Adrenal gland (tissue), 9 donors: ENCODE measurements at regions not wholly inside any gene's neighbourhood (a gene's known extent, or its start where the extent isn't known, plus 50 kb on each side); places are given as distances from the start of the nearest gene placed in this dataset.

Source experiments
- DNase-seq, 7 donors: peaks; one replicate each; pipeline ENCODE4 v3.0.0-alpha.2; 2019 to 2020
- H3K27ac ChIP-seq, 5 donors: fragments of 200-600 bp; sonication (generic) in 4 of 5; 1 replicate in 3 of 5; 2 replicates in 2 of 5; pipeline versions ENCODE4 v1.5.1 to v1.8.0; 2016 to 2020; ENCODE audit warnings: mild to moderate bottlenecking in 1 of 5
- H3K27me3 ChIP-seq: fragments of 200-600 bp; 2 replicates; pipeline ENCODE4 v1.8.0; 2021
- H3K36me3 ChIP-seq, 2 donors: fragments of 200-600 bp; replicated peaks in 1 of 2; 1 replicate in 1 of 2; 2 replicates in 1 of 2; pipeline versions ENCODE4 v1.5.1 to v1.8.0; 2018 to 2022
- H3K4me1 ChIP-seq, 2 donors: fragments of 200-600 bp; replicated peaks in 1 of 2; 1 replicate in 1 of 2; 2 replicates in 1 of 2; pipeline versions ENCODE4 v1.5.1 to v1.8.0; 2018 to 2021
- H3K4me3 ChIP-seq, 4 donors: fragments of 200-600 bp; sonication (generic) in 3 of 4; one replicate each; pipeline ENCODE4 v1.5.1; 2016 to 2018
- H3K9me3 ChIP-seq, 3 donors: fragments of 200-600 bp; sonication (generic) in 1 of 3; replicated peaks in 1 of 3; 1 replicate in 2 of 3; 2 replicates in 1 of 3; pipeline versions ENCODE4 v1.5.1 to v1.8.0; 2016 to 2021
- POLR2A ChIP-seq, 2 donors: fragments of 450-650 bp; IDR thresholded peaks; one replicate each; pipeline ENCODE4 v1.6.1; 2017; ENCODE audit warnings: antibody characterized with exemption in 2 of 2, mild to moderate bottlenecking in 2 of 2, moderate library complexity in 1 of 2
- WGBS, 4 donors: extraction: QIAGEN DNeasy Blood & Tissue Kit in 2 of 4; methylation state at CpG; one replicate each; pipeline versions ENCODE4 v1.1.5 to v1.1.7; 2013 to 2017; 5-methylcytosine and 5-hydroxymethylcytosine counted together
- intact Hi-C, 2 donors: fragments of 100-400 bp; cut with DNase I; formaldehyde crosslinking; loops; one replicate each; pipeline versions ENCODE4 v1.14.1 to v1.15.0; 2022 to 2023
- TF ChIP-seq, protein P1 (sequence below), 6 experiments: fragments of 450-650 bp in 4 of 6; fragments of 200-600 bp in 2 of 6; sonication (generic) in 1 of 6; IDR thresholded peaks; 1 replicate in 5 of 6; 2 replicates in 1 of 6; pipeline versions ENCODE4 v1.5.1 to v1.8.0; 2016 to 2021; ENCODE audit warnings: antibody characterized with exemption in 6 of 6, mild to moderate bottlenecking in 2 of 6, moderate library complexity in 1 of 6
- donor health status: healthy with polysubstance abuse.
- donor health status: Bipolar disorder and iron deficiency.
- donor health status: DM: yes; HTN: yes; CAD: no.
- donor health status: DM: no; HTN: no; CAD: no.
- donor health status: DM: no; HTN: no; CAD: no.

DNA sequence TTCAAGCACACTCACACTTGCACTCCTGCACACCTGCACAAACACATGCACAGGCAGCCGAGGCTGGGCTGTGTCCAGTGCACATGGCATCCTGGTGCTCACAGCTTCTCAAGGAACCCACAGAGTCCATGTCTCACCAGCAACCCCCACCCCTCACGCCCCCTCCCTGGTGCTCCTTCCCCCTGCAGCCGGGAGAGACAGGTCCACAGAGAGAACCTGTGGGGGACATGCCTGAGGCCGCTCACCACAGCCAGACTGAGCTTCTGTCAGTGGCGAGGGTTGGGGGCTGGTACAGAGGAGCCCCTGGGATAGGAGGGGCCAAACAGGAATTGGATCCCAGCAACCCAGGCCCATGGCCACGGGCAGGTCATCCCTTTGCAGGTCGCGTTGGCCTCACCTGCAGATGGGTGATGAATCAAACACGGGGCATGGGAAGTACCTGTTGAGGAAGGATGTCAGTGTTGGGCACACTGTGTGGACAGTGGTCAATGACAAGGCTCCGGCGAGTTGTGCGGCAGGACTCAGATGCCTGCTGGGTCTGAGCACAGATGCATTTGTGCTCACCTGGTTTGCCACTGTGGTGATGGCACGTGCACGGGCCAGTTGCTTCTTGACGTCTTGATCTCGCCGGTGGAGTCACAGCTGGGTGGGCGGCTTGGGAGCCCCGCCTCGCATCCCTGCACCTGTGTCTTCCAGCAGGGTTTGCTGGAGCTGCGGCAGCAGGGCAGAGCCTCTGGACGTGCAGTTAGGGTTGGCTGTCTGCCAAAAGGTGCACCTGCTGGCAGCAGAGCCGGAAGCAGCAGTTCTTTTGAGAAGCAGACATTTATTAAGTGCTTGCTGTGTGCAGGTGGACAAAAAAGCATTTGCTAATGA is 113.0 kb downstream of the ERMARD start:
- 77 to 83% (median 80%) methylated on average over 12 to 23 of the region's 23 CpGs for WGBS, 4 donors
- H3K36me3 ChIP-seq, result no peaks in the 10 kb centered on the region
- no peaks in the 10 kb centered on the region for H3K27me3 ChIP-seq
- no peaks in the 10 kb centered on the region for H3K4me1 ChIP-seq
- peak in 2 of 7 donors; percentile 11 to 29 for DNase-seq
- H3K4me3 ChIP-seq, result no peak overlapping the region
- intact Hi-C loops, result no loop called here
- no peak overlapping the region for H3K27ac ChIP-seq
- no peaks in the 10 kb centered on the region for H3K9me3 ChIP-seq
- TF ChIP-seq POLR2A (IDR thresholded peaks at IDR 0.05), result no peak

GRCh38 chr6:169863710-169864109 is 112.3 kb downstream of the ERMARD start:
- WGBS, 4 donors, result 84 to 90% (median 87%) methylated on average over 3 of the region's 3 CpGs
- H3K9me3 ChIP-seq, result no peaks in the 10 kb centered on the region
- intact Hi-C loops, result no loop called here
- no peak for TF ChIP-seq POLR2A (IDR thresholded peaks at IDR 0.05)
- TF ChIP-seq, protein P1, sequence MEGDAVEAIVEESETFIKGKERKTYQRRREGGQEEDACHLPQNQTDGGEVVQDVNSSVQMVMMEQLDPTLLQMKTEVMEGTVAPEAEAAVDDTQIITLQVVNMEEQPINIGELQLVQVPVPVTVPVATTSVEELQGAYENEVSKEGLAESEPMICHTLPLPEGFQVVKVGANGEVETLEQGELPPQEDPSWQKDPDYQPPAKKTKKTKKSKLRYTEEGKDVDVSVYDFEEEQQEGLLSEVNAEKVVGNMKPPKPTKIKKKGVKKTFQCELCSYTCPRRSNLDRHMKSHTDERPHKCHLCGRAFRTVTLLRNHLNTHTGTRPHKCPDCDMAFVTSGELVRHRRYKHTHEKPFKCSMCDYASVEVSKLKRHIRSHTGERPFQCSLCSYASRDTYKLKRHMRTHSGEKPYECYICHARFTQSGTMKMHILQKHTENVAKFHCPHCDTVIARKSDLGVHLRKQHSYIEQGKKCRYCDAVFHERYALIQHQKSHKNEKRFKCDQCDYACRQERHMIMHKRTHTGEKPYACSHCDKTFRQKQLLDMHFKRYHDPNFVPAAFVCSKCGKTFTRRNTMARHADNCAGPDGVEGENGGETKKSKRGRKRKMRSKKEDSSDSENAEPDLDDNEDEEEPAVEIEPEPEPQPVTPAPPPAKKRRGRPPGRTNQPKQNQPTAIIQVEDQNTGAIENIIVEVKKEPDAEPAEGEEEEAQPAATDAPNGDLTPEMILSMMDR (IDR thresholded peaks at IDR 0.05), result no peak
- no peak overlapping the region for H3K27ac ChIP-seq
- no peaks in the 10 kb centered on the region for H3K4me1 ChIP-seq
- H3K4me3 ChIP-seq, result no peak overlapping the region
- no peaks in the 10 kb centered on the region for H3K36me3 ChIP-seq
- no peaks in the 10 kb centered on the region for H3K27me3 ChIP-seq
- DNase-seq, result peak in 1 of 7 donors; percentile 5

DNA sequence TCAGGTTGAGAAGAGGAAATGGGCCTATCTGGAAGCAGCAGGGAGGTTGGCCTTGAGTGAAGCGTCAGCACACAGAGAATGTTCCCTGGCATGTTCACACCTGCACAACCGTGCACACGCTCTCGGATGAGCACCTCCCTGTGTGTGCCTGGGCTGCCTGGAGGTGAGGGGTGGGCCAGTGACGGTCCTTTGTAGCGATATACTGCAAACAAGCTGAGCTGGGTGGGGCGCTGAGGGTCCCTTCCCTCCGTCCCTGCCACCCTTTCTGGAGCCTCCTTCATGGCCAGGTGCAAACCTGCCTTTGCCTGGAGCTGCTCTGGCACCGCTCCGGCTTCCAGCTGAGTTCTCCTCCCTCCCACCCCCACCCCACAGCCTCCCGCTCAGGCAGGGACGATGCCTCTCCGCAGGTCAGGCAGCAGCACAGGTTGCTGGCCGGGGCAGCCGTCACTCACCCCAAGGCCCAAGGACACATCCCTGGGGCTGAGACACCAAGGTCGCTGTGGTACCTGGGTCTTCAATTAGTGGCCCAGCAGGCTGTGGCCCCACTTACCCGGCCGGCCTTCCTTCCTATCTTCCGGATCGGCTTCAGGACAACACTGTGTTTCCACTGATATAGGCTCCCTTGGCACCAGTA is 111.6 kb downstream of the ERMARD start:
- peak in 2 of 7 donors; percentile 14 to 41 for DNase-seq
- peak overlapping the region in 1 of 5 donors; percentile 16 for H3K27ac ChIP-seq
- H3K27me3 ChIP-seq, result no peaks in the 10 kb centered on the region
- no peaks in the 10 kb centered on the region for H3K4me1 ChIP-seq
- TF ChIP-seq, protein P1 (IDR thresholded peaks at IDR 0.05), result no peak
- no peak for TF ChIP-seq POLR2A (IDR thresholded peaks at IDR 0.05)
- H3K36me3 ChIP-seq, result no peaks in the 10 kb centered on the region
- H3K4me3 ChIP-seq, result no peak overlapping the region
- WGBS, 4 donors, result 37 to 83% (median 63%) methylated on average over 5 to 20 of the region's 20 CpGs
- H3K9me3 ChIP-seq, result no peaks in the 10 kb centered on the region
- intact Hi-C loops, result no loop called here

DNA sequence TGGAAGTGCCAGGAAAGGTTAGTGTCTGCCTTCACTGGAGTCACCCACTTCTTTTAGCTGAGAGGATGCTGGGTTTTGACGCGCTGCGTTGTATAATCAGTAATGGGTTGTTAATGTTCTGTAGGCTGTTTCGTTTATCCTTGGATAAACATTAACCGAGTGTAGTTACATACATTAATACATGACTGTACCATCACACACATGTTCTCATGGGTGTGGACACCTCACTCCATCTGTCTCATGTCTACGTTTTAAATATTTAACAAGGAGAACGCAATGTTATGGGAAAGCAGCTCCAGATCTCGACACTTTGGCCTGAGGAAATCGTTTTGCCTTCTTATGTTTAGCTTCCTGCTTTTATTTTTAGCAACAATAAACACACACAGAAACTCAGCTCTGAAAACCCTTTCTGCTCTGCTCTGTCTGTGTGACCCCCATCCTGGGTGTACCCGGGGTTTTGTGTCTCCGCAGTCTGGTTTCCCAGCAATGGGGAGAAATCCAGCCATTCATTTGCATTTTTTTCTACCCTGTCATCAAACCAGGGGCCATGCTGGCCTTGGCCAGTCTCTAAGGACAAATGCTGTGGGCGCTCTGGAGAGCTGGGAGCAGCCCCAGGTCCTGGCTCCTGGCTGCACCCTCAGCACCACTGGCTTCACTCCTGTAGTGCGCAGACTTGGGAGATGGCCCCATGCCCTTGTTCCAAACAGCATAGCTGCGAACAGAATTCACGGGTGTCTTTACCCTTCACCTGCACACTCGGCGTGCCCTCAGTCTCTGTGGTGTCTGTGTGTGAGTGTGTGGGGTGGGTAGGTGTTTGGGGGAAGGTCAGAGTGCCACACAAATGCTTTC is 110.8 kb downstream of the ERMARD start:
- 56 to 68% (median 66%) methylated on average over 15 to 17 of the region's 17 CpGs for WGBS, 4 donors
- H3K4me3 ChIP-seq, result no peak overlapping the region
- H3K4me1 ChIP-seq, result no peaks in the 10 kb centered on the region
- H3K36me3 ChIP-seq, result no peaks in the 10 kb centered on the region
- intact Hi-C loops, result no loop called here
- no peaks in the 10 kb centered on the region for H3K27me3 ChIP-seq
- H3K27ac ChIP-seq, result peak overlapping the region in 1 of 5 donors; percentile 16
- TF ChIP-seq, protein P1 (IDR thresholded peaks at IDR 0.05), result no peak
- no peak for TF ChIP-seq POLR2A (IDR thresholded peaks at IDR 0.05)
- peak in 2 of 7 donors; percentile 16 to 25 for DNase-seq
- no peaks in the 10 kb centered on the region for H3K9me3 ChIP-seq
